ENCODE measurements at regions not wholly inside any gene's neighbourhood (a gene's known extent, or its start where the extent isn't known, plus 50 kb on each side); places are given as distances from the start of the nearest gene placed in this dataset.

DNA sequence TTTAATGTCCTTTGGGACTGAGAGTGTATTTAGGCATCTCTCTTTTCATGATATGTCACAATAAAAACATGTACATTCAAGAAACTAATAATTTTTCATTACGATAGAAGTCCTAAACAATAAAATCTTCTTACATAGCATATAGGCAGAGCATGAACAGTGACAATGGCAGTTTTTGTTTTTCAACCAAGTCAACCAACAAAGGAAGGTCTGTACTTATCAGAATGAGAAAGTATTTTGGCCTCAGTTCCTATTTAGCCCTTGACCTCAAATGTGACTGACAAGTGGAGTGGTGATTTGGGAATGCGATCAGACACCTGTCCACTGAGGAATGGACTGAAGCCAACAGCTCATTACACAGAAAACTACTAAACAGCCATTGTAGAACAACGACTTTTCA, 219.5 kb downstream of the TMEM161B start:
- TF ChIP-seq, protein P1, sequence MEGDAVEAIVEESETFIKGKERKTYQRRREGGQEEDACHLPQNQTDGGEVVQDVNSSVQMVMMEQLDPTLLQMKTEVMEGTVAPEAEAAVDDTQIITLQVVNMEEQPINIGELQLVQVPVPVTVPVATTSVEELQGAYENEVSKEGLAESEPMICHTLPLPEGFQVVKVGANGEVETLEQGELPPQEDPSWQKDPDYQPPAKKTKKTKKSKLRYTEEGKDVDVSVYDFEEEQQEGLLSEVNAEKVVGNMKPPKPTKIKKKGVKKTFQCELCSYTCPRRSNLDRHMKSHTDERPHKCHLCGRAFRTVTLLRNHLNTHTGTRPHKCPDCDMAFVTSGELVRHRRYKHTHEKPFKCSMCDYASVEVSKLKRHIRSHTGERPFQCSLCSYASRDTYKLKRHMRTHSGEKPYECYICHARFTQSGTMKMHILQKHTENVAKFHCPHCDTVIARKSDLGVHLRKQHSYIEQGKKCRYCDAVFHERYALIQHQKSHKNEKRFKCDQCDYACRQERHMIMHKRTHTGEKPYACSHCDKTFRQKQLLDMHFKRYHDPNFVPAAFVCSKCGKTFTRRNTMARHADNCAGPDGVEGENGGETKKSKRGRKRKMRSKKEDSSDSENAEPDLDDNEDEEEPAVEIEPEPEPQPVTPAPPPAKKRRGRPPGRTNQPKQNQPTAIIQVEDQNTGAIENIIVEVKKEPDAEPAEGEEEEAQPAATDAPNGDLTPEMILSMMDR (IDR thresholded peaks at IDR 0.05; ENCODE audit: low read depth, low read length), result no peak
- TF ChIP-seq, protein P2, sequence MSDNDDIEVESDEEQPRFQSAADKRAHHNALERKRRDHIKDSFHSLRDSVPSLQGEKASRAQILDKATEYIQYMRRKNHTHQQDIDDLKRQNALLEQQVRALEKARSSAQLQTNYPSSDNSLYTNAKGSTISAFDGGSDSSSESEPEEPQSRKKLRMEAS (IDR thresholded peaks at IDR 0.05; ENCODE audit: low read depth, low read length), result no peak
